ENCODE measurements at regions not wholly inside any gene's neighbourhood (a gene's known extent, or its start where the extent isn't known, plus 50 kb on each side); places are given as distances from the start of the nearest gene placed in this dataset.

DNA sequence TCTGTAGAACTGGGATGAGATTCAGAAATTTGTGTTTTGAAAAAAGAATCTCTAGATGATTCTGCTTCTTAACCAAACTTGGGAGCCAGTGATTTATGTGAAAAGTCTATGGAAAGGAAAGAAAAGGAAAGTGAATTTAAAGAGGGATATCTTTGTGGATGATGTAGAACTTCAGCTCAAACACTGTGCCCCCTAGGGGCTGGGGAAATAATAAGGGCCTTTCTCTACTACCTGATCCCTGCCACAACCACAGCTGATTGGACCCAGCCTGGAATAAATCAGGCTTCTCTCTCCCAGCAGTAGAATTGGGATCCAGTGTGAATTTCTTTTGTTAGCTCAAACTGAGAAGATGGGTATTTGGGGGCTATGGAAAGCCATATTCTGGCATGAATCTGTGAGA, 155.0 kb downstream of the PRELID2 start:
- DNase-seq (ENCODE audit: low read depth in 1 of 2, low spot score in 1 of 2) = no peak
- H3K27ac ChIP-seq (replicated peaks) = no peak overlapping the region
- no peaks in the 10 kb centered on the region for H3K27me3 ChIP-seq (ENCODE audit: insufficient read depth, poor library complexity, severe bottlenecking)
- no peak overlapping the region for H3K4me3 ChIP-seq (replicated peaks; ENCODE audit: insufficient read depth, low read length)
- TF ChIP-seq SPI1 (IDR thresholded peaks at IDR 0.05; ENCODE audit: borderline replicate concordance, low read depth) = no peak
- TF ChIP-seq, protein P1, sequence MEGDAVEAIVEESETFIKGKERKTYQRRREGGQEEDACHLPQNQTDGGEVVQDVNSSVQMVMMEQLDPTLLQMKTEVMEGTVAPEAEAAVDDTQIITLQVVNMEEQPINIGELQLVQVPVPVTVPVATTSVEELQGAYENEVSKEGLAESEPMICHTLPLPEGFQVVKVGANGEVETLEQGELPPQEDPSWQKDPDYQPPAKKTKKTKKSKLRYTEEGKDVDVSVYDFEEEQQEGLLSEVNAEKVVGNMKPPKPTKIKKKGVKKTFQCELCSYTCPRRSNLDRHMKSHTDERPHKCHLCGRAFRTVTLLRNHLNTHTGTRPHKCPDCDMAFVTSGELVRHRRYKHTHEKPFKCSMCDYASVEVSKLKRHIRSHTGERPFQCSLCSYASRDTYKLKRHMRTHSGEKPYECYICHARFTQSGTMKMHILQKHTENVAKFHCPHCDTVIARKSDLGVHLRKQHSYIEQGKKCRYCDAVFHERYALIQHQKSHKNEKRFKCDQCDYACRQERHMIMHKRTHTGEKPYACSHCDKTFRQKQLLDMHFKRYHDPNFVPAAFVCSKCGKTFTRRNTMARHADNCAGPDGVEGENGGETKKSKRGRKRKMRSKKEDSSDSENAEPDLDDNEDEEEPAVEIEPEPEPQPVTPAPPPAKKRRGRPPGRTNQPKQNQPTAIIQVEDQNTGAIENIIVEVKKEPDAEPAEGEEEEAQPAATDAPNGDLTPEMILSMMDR (IDR thresholded peaks at IDR 0.05; ENCODE audit: insufficient read depth, low read length) = peak; percentile 19

DNA sequence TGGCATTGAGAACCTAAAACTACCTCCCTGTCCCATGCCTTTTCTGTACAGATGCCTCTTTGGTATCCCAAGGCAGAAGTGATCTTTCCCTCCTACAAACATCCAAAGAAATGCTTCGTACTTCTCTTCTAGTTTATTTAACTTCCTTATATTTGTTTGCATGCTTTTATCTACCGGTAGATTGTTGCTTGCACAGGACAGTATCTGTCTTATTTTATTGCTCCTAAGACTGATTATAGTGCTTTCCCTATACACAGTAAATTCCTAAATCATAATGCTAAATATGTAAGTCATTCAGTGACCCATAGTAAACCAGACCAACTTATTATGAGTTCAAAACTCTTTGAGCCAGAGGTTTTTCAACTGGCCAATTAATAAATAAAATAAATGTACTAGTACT, 156.9 kb downstream of the PRELID2 start:
- Histone ChIP-seq H3K27me3 (ENCODE audit: insufficient read depth, poor library complexity, severe bottlenecking) (no peaks in the 10 kb centered on the region), H3K4me3 (replicated peaks; ENCODE audit: insufficient read depth, low read length) (no peak overlapping the region), H3K27ac (replicated peaks) (no peak overlapping the region)
- DNase-seq (ENCODE audit: low read depth in 1 of 2, low spot score in 1 of 2) = no peak
- TF ChIP-seq POLR2AphosphoS5 (IDR thresholded peaks at IDR 0.05; ENCODE audit: low read depth) (no peak), SPI1 (IDR thresholded peaks at IDR 0.05; ENCODE audit: borderline replicate concordance, low read depth) (no peak), GABPA (IDR thresholded peaks at IDR 0.05; ENCODE audit: low read depth) (no peak)
- TF ChIP-seq, protein P2, sequence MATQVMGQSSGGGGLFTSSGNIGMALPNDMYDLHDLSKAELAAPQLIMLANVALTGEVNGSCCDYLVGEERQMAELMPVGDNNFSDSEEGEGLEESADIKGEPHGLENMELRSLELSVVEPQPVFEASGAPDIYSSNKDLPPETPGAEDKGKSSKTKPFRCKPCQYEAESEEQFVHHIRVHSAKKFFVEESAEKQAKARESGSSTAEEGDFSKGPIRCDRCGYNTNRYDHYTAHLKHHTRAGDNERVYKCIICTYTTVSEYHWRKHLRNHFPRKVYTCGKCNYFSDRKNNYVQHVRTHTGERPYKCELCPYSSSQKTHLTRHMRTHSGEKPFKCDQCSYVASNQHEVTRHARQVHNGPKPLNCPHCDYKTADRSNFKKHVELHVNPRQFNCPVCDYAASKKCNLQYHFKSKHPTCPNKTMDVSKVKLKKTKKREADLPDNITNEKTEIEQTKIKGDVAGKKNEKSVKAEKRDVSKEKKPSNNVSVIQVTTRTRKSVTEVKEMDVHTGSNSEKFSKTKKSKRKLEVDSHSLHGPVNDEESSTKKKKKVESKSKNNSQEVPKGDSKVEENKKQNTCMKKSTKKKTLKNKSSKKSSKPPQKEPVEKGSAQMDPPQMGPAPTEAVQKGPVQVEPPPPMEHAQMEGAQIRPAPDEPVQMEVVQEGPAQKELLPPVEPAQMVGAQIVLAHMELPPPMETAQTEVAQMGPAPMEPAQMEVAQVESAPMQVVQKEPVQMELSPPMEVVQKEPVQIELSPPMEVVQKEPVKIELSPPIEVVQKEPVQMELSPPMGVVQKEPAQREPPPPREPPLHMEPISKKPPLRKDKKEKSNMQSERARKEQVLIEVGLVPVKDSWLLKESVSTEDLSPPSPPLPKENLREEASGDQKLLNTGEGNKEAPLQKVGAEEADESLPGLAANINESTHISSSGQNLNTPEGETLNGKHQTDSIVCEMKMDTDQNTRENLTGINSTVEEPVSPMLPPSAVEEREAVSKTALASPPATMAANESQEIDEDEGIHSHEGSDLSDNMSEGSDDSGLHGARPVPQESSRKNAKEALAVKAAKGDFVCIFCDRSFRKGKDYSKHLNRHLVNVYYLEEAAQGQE (IDR thresholded peaks at IDR 0.05; ENCODE audit: insufficient replicate concordance, low read depth) = no peak
- TF ChIP-seq, protein P1 (IDR thresholded peaks at IDR 0.05; ENCODE audit: insufficient read depth, low read length) = no peak

DNA sequence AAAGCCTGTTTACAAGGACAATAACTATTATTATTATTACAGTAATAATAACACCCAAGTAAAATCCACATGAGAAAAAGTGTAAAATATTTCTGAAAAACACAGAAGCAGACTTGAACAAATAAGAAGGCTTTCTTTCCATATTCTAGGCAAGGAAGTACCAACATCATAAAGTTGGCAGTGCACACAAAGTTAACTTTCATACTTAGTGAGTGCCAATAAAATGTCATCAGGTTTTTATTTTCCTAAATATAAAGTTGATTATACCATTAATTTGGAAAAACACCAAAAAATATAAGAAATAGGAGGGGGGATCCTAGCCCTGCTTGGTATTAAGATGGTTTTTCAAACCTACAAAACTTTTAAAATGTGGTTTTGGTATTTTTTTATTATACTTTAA, 161.4 kb downstream of the PRELID2 start:
- no peak for TF ChIP-seq SPI1 (IDR thresholded peaks at IDR 0.05; ENCODE audit: borderline replicate concordance, low read depth)
- TF ChIP-seq, protein P2 (IDR thresholded peaks at IDR 0.05; ENCODE audit: insufficient replicate concordance, low read depth) = no peak
- no peak for TF ChIP-seq GABPA (IDR thresholded peaks at IDR 0.05; ENCODE audit: low read depth)
- TF ChIP-seq, protein P1 (IDR thresholded peaks at IDR 0.05; ENCODE audit: insufficient read depth, low read length) = no peak
- TF ChIP-seq POLR2AphosphoS5 (IDR thresholded peaks at IDR 0.05; ENCODE audit: low read depth) = no peak
- Histone ChIP-seq H3K27ac (replicated peaks) (no peak overlapping the region), H3K4me3 (replicated peaks; ENCODE audit: insufficient read depth, low read length) (no peak overlapping the region), H3K27me3 (ENCODE audit: insufficient read depth, poor library complexity, severe bottlenecking) (no peaks in the 10 kb centered on the region)
- DNase-seq (ENCODE audit: low read depth in 1 of 2, low spot score in 1 of 2) = no peak

DNA sequence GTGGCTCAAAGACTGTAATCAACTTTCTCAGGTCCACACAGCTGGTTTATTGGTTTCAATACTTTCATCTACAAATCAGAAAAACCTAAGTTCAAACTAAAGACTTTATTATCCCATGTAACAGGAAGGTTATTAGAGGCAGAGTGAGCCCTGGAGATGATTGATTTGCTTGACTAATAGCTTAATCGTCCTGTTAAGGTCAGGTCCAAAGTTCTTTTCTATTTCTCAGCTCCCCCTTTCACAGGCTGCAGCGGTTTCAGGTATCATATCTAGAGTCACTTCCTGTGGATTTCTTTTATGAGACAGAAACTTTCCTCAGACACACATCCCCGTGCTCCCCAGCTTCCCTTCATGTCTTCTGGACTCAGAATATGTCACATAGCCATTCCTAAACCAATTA, 166.4 kb downstream of the PRELID2 start:
- DNase-seq (ENCODE audit: low read depth in 1 of 2, low spot score in 1 of 2) = no peak

More for the DNA sequence above, 166.4 kb downstream of the PRELID2 start:
- TF ChIP-seq, protein P2 (IDR thresholded peaks at IDR 0.05; ENCODE audit: insufficient replicate concordance, low read depth) = no peak
- TF ChIP-seq, protein P1 (IDR thresholded peaks at IDR 0.05; ENCODE audit: insufficient read depth, low read length) = no peak
- TF ChIP-seq POLR2AphosphoS5 (IDR thresholded peaks at IDR 0.05; ENCODE audit: low read depth) (no peak), SPI1 (IDR thresholded peaks at IDR 0.05; ENCODE audit: borderline replicate concordance, low read depth) (no peak), GABPA (IDR thresholded peaks at IDR 0.05; ENCODE audit: low read depth) (no peak)
- Histone ChIP-seq H3K27me3 (ENCODE audit: insufficient read depth, poor library complexity, severe bottlenecking) (no peaks in the 10 kb centered on the region), H3K4me3 (replicated peaks; ENCODE audit: insufficient read depth, low read length) (no peak overlapping the region), H3K27ac (replicated peaks) (no peak overlapping the region)
